Sigmoid colon (tissue), 6 donors: ENCODE measurements at regions not wholly inside any gene's neighbourhood (a gene's known extent, or its start where the extent isn't known, plus 50 kb on each side); places are given as distances from the start of the nearest gene placed in this dataset.

Experiments used
- DNase-seq: peaks from one replicate; pipeline ENCODE4 v3.0.0-alpha.2; 2019
- H3K27ac ChIP-seq, 4 donors: fragments of 200-600 bp; sonication (generic); one replicate each; pipeline ENCODE4 v1.5.1; 2016 to 2019; ENCODE audit warnings: mild to moderate bottlenecking in 1 of 4
- H3K27me3 ChIP-seq, 3 donors: fragments of 200-600 bp; sonication (generic); one replicate each; pipeline ENCODE4 v1.5.1; 2019; ENCODE audit warnings: mild to moderate bottlenecking in 1 of 3
- H3K36me3 ChIP-seq, 4 donors: fragments of 200-600 bp; sonication (generic); one replicate each; pipeline ENCODE4 v1.5.1; 2016 to 2019
- H3K4me1 ChIP-seq, 4 donors: fragments of 200-600 bp; sonication (generic); one replicate each; pipeline ENCODE4 v1.5.1; 2017 to 2019
- H3K4me3 ChIP-seq, 4 donors: fragments of 200-600 bp; sonication (generic); one replicate each; pipeline ENCODE4 v1.5.1; 2017 to 2019; ENCODE audit warnings: mild to moderate bottlenecking in 2 of 4, moderate library complexity in 1 of 4
- H3K9me3 ChIP-seq, 4 donors: fragments of 200-600 bp in 3 of 4; sonication (generic) in 3 of 4; one replicate each; pipeline versions ENCODE4 v1.5.1 to v1.6.1; 2013 to 2019
- CTCF ChIP-seq, 4 experiments: fragments of 450-650 bp in 3 of 4; fragments of 200-600 bp in 1 of 4; IDR thresholded peaks; one replicate each; pipeline ENCODE4 v1.5.1; 2016 to 2019; ENCODE audit warnings: antibody characterized with exemption in 4 of 4, mild to moderate bottlenecking in 3 of 4, moderate library complexity in 2 of 4
- EP300 ChIP-seq, 4 donors: sonication (generic); formaldehyde crosslinking; IDR thresholded peaks; one replicate each; pipeline ENCODE4 v1.6.1; 2017; ENCODE audit warnings: antibody characterized with exemption in 4 of 4
- POLR2A ChIP-seq, 2 donors: fragments of 450-650 bp; IDR thresholded peaks; one replicate each; pipeline ENCODE4 v1.6.1; 2016; ENCODE audit warnings: antibody characterized with exemption in 2 of 2, mild to moderate bottlenecking in 2 of 2, moderate library complexity in 2 of 2
- POLR2AphosphoS5 ChIP-seq, 4 donors: sonication (generic); formaldehyde crosslinking; IDR thresholded peaks; one replicate each; pipeline ENCODE4 v1.6.1; 2017; ENCODE audit warnings: antibody characterized with exemption in 4 of 4
- WGBS, 2 donors: extraction: QIAGEN DNeasy Blood & Tissue Kit; methylation state at CpG; one replicate each; pipeline ENCODE4 v1.1.7; 2013; 5-methylcytosine and 5-hydroxymethylcytosine counted together
- intact Hi-C: fragments of 100-400 bp; cut with DNase I; formaldehyde crosslinking; loops from one replicate; pipeline ENCODE4 v1.15.1; 2023
- donor health status: healthy with polysubstance abuse.
- donor health status: healthy.

- Histone ChIP-seq H3K27me3 (no peaks in the 10 kb centered on the region), H3K4me1 (peaks cover 0 to 47% (median 29%) of the 10 kb centered on the region in 4 donors), H3K9me3 (no peaks in the 10 kb centered on the region), H3K27ac (peak overlapping the region in 3 of 4 donors; percentile 68 to 82 (median 77)), H3K4me3 (no peak overlapping the region), H3K36me3 (no peaks in the 10 kb centered on the region)
- WGBS, 2 donors, result 79 to 80% methylated on average over 5 of the region's 5 CpGs
- intact Hi-C loops, result no loop called here
- no peak for DNase-seq
- TF ChIP-seq CTCF (IDR thresholded peaks at IDR 0.05) (no peak), POLR2A (IDR thresholded peaks at IDR 0.05) (no peak), POLR2AphosphoS5 (IDR thresholded peaks at IDR 0.05) (no peak), EP300 (IDR thresholded peaks at IDR 0.05) (no peak)
Measured at GRCh38 chr20:48294196-48294595, 508.9 kb upstream of the SULF2 start.

- H3K36me3 ChIP-seq, result no peaks in the 10 kb centered on the region
- DNase-seq, result no peak
- peaks cover 0 to 47% (median 27%) of the 10 kb centered on the region in 4 donors for H3K4me1 ChIP-seq
- TF ChIP-seq POLR2AphosphoS5 (IDR thresholded peaks at IDR 0.05) (no peak), CTCF (IDR thresholded peaks at IDR 0.05) (no peak), EP300 (IDR thresholded peaks at IDR 0.05) (no peak), POLR2A (IDR thresholded peaks at IDR 0.05) (no peak)
- 93% methylated on average over 4 of the region's 4 CpGs for WGBS, 2 donors
- intact Hi-C loops, result no loop called here
- H3K4me3 ChIP-seq, result no peak overlapping the region
- H3K9me3 ChIP-seq, result no peaks in the 10 kb centered on the region
- no peaks in the 10 kb centered on the region for H3K27me3 ChIP-seq
- H3K27ac ChIP-seq, result no peak overlapping the region
Measured at GRCh38 chr20:48293671-48294070, 508.4 kb upstream of the SULF2 start.

GRCh38 chr20:48292806-48293205, 507.5 kb upstream of the SULF2 start:
- Histone ChIP-seq H3K4me1 (peaks cover 0 to 43% (median 25%) of the 10 kb centered on the region in 4 donors), H3K27ac (no peak overlapping the region), H3K9me3 (no peaks in the 10 kb centered on the region), H3K36me3 (no peaks in the 10 kb centered on the region), H3K4me3 (no peak overlapping the region), H3K27me3 (no peaks in the 10 kb centered on the region)
- WGBS, 2 donors, result 77% methylated on average over 10 of the region's 10 CpGs
- intact Hi-C loops, result no loop called here
- TF ChIP-seq EP300 (IDR thresholded peaks at IDR 0.05) (no peak), CTCF (IDR thresholded peaks at IDR 0.05) (no peak), POLR2AphosphoS5 (IDR thresholded peaks at IDR 0.05) (no peak), POLR2A (IDR thresholded peaks at IDR 0.05) (no peak)
- DNase-seq, result no peak

- WGBS, 2 donors, result 90 to 94% methylated on average over 4 of the region's 4 CpGs
- no peaks in the 10 kb centered on the region for H3K27me3 ChIP-seq
- TF ChIP-seq EP300 (IDR thresholded peaks at IDR 0.05), result no peak
- TF ChIP-seq POLR2AphosphoS5 (IDR thresholded peaks at IDR 0.05), result no peak
- no peak for TF ChIP-seq POLR2A (IDR thresholded peaks at IDR 0.05)
- TF ChIP-seq CTCF (IDR thresholded peaks at IDR 0.05), result no peak
- peaks cover 0 to 49% (median 33%) of the 10 kb centered on the region in 4 donors for H3K4me1 ChIP-seq
- H3K4me3 ChIP-seq, result no peak overlapping the region
- intact Hi-C loops, result no loop called here
- H3K9me3 ChIP-seq, result no peaks in the 10 kb centered on the region
- no peak for DNase-seq
- H3K27ac ChIP-seq, result no peak overlapping the region
- no peaks in the 10 kb centered on the region for H3K36me3 ChIP-seq
Measured at GRCh38 chr20:48291896-48292295, 506.6 kb upstream of the SULF2 start.

- TF ChIP-seq EP300 (IDR thresholded peaks at IDR 0.05), result no peak
- no peak for TF ChIP-seq POLR2A (IDR thresholded peaks at IDR 0.05)
- no peak for TF ChIP-seq CTCF (IDR thresholded peaks at IDR 0.05)
- no peak for TF ChIP-seq POLR2AphosphoS5 (IDR thresholded peaks at IDR 0.05)
- Histone ChIP-seq H3K4me3 (no peak overlapping the region), H3K27me3 (no peaks in the 10 kb centered on the region), H3K27ac (peak overlapping the region in 2 of 4 donors; percentile 10 to 76), H3K36me3 (no peaks in the 10 kb centered on the region), H3K9me3 (no peaks in the 10 kb centered on the region), H3K4me1 (peaks cover 0 to 32% (median 23%) of the 10 kb centered on the region in 4 donors)
- no peak for DNase-seq
- intact Hi-C loops, result no loop called here
- 60 to 78% methylated on average over 2 of the region's 2 CpGs for WGBS, 2 donors
Measured at GRCh38 chr20:48288930-48289507, 503.7 kb upstream of the SULF2 start.
